Retinal pigment epithelial cell (primary cell): ENCODE measurements at regions not wholly inside any gene's neighbourhood (a gene's known extent, or its start where the extent isn't known, plus 50 kb on each side); places are given as distances from the start of the nearest gene placed in this dataset.

Experiments
- DNase-seq: peaks from one replicate; pipeline ENCODE4 v3.0.0-alpha.2; 2010; ENCODE audit warnings: low read depth
- H3K4me3 ChIP-seq: 2 replicates; pipeline ENCODE4 v1.5.1; 2011; ENCODE audit warnings: mild to moderate bottlenecking, low read length, control low read depth, moderate library complexity
- TF ChIP-seq, protein P1 (sequence below): conservative IDR thresholded peaks from 2 replicates; pipeline ENCODE4 v1.5.1; 2011; ENCODE audit warnings: low read depth, low read length, control low read depth, inconsistent platforms

DNA sequence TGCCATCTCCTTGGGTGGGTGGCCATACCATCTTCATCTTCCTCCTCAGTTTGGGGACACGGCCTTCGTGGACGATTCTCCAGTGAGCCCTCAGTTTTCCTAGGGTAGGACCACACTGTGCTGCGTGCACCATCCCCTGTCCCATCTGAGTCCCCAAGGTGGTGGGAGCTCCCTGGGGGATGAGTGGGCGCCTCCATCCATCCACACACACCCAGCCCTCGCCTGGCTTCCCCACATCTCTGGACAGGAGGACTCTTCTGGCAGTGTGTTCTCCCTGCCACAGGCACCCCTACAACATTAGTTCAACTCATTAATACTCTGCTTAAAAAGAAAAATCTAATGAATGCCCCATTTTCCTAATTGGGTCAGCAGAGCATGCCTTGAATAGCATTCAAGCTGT lies 408.5 kb downstream of the SHANK2 start:
- TF ChIP-seq, protein P1, sequence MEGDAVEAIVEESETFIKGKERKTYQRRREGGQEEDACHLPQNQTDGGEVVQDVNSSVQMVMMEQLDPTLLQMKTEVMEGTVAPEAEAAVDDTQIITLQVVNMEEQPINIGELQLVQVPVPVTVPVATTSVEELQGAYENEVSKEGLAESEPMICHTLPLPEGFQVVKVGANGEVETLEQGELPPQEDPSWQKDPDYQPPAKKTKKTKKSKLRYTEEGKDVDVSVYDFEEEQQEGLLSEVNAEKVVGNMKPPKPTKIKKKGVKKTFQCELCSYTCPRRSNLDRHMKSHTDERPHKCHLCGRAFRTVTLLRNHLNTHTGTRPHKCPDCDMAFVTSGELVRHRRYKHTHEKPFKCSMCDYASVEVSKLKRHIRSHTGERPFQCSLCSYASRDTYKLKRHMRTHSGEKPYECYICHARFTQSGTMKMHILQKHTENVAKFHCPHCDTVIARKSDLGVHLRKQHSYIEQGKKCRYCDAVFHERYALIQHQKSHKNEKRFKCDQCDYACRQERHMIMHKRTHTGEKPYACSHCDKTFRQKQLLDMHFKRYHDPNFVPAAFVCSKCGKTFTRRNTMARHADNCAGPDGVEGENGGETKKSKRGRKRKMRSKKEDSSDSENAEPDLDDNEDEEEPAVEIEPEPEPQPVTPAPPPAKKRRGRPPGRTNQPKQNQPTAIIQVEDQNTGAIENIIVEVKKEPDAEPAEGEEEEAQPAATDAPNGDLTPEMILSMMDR: no peak
- DNase-seq: no peak
- H3K4me3 ChIP-seq: no peak overlapping the region

DNA sequence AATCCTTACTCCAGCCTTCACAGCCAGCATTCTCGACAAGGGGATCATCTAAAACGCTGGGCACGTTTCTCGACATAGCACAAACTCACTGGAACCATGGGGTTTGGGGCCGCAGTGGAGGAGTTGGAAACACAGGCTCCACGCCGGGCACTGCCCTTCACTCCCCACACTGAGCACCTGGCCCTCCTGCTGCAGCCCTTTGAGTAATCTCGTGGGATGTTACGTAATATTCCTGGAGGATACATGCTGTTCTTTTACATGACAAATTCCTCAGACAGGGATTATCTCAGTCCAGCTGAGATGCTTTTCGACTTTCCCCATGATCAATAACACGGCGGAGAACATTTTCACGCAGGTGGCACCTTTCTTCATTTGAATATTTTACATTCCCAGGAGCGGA lies 408.0 kb downstream of the SHANK2 start:
- TF ChIP-seq, protein P1: no peak
- H3K4me3 ChIP-seq: no peak overlapping the region
- DNase-seq: no peak

DNA sequence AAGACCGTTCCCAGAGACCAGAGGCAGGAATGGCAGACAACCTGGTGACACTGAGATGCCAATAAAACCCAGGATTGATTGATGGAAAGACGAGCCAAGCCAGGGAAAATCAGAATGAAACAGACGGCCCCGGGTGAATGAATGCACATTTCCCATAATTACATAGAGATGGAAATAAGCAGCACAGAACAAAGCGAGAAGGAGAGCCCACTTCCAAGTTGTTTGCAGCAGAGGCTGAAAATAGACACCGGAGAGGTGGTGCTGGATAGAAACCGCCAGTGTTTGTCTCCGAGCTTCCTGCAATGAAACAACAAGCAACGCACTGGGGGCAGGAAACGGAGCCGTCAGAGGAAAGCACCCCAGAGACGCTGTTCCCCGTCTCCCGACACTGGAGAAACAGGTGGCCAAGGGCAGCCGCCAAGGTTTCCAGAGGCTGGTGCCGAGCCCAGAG lies 406.8 kb downstream of the SHANK2 start:
- no peak overlapping the region for H3K4me3 ChIP-seq
- TF ChIP-seq, protein P1: no peak
- DNase-seq: no peak

DNA sequence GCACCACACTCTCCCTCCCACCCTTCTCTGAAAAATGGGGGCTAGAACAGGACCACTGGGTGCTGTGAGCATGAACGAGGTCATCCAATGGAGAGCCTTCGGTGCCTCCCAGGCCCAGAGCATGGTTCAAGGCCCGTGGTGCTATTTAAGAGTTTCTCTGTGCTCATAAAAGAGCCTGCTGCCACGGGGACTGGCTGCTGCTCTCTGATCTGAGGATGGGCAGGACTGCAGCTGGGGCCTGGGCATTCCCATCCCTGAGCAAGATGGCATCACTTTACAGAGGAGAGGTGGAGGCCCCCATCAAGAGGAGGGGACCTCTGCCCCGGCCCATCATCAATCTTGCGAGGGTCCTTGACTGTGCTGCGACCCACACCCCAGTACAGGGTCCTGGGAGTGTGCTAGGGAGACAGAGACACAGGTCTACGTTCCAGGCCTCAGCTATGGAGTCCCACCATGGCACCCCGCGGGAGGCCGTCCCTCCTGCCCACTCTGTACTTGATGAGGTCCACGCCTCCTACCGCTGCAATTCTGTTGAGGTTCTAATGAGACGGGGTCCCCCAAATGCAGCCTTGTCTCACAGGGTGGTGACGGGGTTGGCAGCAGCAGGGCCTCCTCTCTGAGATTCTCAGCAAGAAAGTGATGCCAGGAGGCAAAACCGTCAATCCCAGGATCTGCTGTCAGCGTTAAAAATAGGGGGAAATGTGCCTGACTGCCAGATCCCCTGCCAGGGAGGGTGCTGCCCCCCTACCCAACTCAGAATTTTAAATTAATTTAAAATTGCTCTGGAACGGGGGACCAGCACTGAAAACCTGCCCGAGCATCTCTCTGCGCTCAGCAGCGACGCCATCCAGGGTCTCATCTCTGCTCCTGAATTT lies 405.4 kb downstream of the SHANK2 start:
- TF ChIP-seq, protein P1: no peak
- no peak for DNase-seq
- H3K4me3 ChIP-seq: no peak overlapping the region

DNA sequence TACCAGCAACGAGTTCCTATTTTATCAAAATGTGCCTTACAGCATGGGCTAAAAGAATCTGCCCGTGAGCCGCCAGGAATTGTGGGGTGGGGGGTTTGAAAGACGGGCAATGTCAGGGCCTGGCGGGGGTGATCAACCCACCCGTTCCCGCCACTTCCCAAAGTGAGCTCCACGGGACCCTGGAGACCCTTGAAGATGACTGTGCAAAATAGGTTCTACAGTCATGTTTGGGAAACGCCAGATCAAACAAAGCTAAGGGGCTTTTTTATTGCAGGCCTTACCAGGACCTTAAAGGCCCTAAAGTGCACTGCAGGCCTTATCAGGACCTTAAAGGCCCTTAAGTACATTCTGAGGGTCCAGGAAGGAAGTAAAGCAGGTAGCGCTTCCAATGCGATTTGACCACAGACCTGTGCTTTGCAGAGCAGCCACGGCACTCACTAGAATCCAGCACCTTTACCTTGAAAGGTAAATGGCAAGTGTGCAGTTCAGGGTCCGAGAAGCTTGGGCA lies 404.1 kb downstream of the SHANK2 start:
- H3K4me3 ChIP-seq: no peak overlapping the region
- TF ChIP-seq, protein P1: no peak
- DNase-seq: no peak

DNA sequence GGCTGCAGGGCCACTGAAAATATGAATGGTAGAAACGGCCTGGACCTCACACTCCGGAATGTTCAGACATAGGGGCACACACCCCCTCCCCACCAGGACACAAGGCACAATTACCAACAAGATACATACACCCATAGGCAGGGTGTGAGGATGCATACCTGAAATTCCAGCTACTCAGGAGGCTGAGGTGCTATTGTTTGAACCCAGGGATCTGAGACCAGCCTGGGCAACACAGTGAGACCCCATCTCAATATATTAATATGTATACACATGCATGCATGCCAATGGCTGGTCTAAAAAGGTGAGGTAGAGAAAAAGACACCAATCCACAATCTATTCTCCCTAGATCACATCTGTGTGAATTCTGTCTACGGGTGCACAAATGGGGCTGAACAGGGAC lies 403.3 kb downstream of the SHANK2 start:
- no peak for DNase-seq
- TF ChIP-seq, protein P1: no peak
- no peak overlapping the region for H3K4me3 ChIP-seq

DNA sequence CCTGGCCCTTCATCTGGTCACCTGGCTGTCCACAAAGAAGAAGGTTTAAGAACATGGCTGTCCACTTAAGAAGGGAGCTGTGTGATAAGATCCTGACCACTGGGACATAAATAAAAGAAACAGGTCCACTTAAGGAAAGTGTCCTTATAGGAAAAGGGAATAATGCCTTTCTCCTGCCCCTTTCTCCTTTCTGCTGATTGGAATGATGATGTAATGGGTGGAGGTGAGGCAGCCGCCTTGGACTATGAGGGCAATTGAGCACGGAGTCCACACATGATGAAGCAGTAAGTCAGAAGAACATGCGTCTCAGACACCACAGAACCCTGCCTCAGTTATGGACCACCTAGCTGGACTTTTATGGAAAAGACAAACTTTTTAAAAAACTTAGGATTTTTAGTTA lies 401.1 kb downstream of the SHANK2 start:
- TF ChIP-seq, protein P1: no peak
- DNase-seq: no peak

More for the DNA sequence above, 401.1 kb downstream of the SHANK2 start:
- H3K4me3 ChIP-seq: no peak overlapping the region
